Liver (tissue), 3 donors: ENCODE measurements at regions not wholly inside any gene's neighbourhood (a gene's known extent, or its start where the extent isn't known, plus 50 kb on each side); places are given as distances from the start of the nearest gene placed in this dataset.

Experiments
- ATF3 ChIP-seq: IDR thresholded peaks from 2 replicates; pipeline ENCODE4 v1.6.1; 2016; ENCODE audit warnings: antibody characterized with exemption
- CTCF ChIP-seq: fragments of 150-350 bp; IDR thresholded peaks from 2 replicates; pipeline ENCODE4 v1.5.1; 2017; ENCODE audit warnings: improper control_type of control experiment, low read depth, low read length; ENCODE audit not compliant: missing input control
- donor health status: healthy.
- donor health status: healthy.

DNA sequence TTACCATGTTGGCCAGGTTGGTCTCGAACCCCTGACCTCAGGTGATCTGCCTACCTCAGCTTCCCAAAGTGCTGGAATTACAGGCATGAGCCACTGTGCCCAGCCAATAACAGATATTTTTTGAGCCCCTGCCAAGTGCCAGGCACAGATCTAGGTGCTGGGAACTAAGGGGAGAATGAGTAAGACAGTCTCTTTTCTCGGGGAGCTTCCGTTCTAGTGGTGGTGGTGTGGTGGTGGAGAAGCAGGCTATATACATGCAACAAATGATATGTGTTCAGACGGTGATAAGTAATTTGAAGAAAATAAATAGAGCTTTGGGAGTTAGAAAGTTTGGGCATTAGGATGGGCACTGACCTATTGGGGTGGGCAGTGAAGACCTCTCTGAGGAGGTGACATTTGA is 76.7 kb upstream of the VKORC1L1 start:
- TF ChIP-seq CTCF: no peak
- TF ChIP-seq ATF3: no peak
